ENCODE measurements at regions not wholly inside any gene's neighbourhood (a gene's known extent, or its start where the extent isn't known, plus 50 kb on each side); places are given as distances from the start of the nearest gene placed in this dataset.

DNA sequence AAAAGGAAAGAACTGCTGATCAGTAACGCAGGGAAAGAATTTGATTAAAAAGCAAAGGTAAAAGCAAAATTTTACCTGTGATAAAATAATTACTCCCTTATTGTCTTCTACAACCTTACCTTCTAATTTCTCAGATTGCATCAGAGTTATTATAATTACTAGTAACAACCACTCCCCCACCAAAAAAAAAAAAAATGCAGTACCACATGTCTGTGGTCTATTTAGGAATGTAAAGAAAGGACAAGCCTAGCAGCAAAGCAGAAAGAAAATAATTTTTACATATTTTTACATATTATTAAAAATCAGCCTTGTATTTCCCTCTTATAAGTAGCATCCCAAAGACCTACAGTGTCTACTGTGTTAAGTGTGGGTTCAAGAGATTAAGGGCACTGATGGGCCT, 430.4 kb downstream of the TFEC start:
- no peak for TF ChIP-seq EZH2 (IDR thresholded peaks at IDR 0.05; ENCODE audit: borderline replicate concordance, insufficient read depth, low read depth, low read length, poor library complexity, severe bottlenecking)
- TF ChIP-seq, protein P1, sequence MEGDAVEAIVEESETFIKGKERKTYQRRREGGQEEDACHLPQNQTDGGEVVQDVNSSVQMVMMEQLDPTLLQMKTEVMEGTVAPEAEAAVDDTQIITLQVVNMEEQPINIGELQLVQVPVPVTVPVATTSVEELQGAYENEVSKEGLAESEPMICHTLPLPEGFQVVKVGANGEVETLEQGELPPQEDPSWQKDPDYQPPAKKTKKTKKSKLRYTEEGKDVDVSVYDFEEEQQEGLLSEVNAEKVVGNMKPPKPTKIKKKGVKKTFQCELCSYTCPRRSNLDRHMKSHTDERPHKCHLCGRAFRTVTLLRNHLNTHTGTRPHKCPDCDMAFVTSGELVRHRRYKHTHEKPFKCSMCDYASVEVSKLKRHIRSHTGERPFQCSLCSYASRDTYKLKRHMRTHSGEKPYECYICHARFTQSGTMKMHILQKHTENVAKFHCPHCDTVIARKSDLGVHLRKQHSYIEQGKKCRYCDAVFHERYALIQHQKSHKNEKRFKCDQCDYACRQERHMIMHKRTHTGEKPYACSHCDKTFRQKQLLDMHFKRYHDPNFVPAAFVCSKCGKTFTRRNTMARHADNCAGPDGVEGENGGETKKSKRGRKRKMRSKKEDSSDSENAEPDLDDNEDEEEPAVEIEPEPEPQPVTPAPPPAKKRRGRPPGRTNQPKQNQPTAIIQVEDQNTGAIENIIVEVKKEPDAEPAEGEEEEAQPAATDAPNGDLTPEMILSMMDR (IDR thresholded peaks at IDR 0.05) = no peak
